Activated gamma-delta T cell treated with anti-CD3 and anti-CD28 coated beads, Interleukin-2, amount 50 U/mL, for 16 hours (primary cell): ENCODE measurements at regions not wholly inside any gene's neighbourhood (a gene's known extent, or its start where the extent isn't known, plus 50 kb on each side); places are given as distances from the start of the nearest gene placed in this dataset.

Experiments
- DNase-seq: peaks from one replicate; pipeline ENCODE4 v3.0.0-alpha.2; 2020; ENCODE audit warnings: low read depth

DNA sequence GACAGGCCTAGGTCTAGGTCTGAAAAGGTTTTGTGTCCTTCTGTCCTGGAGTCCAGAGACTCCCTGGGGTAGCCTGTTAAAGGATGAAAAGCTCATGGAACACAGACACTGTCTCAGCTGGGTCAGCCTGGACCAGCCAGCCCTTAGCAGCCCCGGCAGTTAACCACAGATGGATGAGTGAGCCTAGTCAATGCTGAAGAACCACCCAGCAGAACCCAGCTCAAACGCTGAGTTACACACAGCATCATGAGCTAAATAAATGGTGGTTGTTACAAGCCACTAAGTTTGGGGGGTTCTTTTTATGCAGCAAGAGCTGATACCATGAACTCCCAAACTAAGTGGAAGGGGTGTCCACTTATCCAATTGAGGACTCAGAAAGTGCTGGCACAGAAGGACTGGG is 472.8 kb upstream of the PROK2 start:
- DNase-seq = no peak

DNA sequence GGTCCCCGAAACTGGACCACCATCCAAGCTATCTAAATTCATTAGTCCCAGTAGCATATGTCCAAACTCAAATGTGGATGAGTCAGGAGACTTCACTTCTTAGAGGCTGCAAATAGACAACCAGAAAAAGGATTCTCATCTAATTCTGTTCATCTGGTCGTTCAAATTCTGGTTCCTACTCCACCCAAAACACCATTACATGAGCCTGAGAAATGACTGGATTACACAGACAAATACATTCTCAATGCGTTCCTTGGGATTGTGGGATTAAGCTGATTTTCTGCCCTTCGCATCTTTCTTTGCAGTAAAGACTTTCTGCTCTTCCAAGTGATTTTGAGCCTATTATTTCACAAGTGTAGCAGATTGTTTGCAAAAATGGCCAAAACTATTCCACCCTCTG is 472.3 kb upstream of the PROK2 start:
- no peak for DNase-seq

DNA sequence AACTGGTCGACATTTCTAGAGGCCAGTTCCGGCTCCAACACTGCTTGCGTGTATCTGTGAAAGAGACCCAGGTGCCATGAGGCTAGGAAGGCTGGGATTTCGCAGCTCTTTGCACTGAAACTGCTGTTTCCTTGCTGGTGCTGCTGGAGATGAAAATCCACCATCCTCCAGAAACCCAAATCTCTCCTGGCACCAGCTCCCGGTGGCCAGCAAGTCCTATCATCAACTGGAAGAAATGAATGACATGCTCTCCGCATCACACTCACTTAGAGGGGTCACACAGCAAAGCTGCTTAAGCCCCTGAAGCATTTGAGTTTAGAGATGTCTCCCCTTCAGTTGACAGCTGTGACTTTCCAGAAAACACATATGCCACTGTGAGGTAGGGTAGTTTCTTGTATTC is 471.8 kb upstream of the PROK2 start:
- DNase-seq = no peak

- DNase-seq = peak; percentile 19
Measured at GRCh38 chr3:72255791-72256559, 471.0 kb upstream of the PROK2 start.

DNA sequence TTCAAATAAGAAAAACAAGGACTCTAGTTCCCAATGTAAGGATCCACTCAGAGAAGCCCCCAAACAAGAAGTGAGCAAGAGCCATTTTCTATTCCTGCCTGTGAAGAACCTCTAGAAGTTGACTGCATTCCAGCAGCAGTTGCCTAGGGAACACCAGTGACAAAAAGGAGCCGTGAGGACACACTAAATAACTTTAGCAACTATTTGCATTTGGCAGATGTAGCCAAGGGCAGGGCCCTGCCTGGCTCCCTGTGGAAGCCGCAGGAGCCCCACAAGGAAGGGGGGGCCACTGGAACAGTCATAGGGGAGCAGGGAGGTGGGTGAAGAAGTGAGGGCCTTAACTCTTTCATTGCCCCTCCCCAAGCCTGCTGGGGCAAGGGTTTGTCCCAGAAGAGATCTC is 470.2 kb upstream of the PROK2 start:
- DNase-seq = no peak

DNA sequence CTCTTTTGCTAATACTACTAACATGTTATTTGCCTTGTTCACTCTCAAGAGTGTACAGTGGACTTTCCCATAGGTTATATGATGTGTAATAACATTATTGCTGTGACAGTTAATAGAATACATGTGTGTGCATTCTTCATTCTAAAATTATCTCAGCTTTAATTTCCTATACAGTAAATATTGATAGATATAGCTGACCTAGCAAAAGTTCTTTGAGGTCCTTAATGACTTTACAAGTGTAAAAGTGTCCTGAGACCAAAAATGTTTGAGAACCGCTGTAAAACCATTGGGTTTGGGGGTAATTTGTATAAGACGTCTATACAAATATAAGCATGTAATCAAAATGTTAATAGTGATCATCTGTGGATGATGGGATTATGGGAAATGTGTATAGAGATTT is 469.5 kb upstream of the PROK2 start:
- DNase-seq = no peak

- DNase-seq = no peak
Measured at GRCh38 chr3:72250725-72251124, 465.8 kb upstream of the PROK2 start.

GRCh38 chr3:72248869-72249268 is 463.9 kb upstream of the PROK2 start:
- DNase-seq = no peak

DNA sequence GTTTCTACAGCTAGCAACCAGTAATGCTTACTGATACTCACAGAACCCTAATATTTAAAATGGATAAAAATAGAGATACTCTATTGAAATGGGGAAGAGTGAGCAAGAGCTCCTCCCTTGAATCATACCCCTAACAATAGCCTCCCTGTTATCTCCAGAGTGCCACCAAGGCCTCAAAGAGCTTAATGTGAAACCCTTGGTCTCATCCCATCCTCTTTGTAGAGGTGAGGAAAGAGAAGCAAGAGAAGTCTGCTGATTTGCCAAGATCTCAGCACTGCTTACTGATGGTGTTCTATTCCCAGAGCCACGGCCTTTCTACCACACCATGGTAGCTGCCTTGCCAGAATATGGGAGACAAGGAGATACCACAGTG is 463.4 kb upstream of the PROK2 start:
- no peak for DNase-seq

DNA sequence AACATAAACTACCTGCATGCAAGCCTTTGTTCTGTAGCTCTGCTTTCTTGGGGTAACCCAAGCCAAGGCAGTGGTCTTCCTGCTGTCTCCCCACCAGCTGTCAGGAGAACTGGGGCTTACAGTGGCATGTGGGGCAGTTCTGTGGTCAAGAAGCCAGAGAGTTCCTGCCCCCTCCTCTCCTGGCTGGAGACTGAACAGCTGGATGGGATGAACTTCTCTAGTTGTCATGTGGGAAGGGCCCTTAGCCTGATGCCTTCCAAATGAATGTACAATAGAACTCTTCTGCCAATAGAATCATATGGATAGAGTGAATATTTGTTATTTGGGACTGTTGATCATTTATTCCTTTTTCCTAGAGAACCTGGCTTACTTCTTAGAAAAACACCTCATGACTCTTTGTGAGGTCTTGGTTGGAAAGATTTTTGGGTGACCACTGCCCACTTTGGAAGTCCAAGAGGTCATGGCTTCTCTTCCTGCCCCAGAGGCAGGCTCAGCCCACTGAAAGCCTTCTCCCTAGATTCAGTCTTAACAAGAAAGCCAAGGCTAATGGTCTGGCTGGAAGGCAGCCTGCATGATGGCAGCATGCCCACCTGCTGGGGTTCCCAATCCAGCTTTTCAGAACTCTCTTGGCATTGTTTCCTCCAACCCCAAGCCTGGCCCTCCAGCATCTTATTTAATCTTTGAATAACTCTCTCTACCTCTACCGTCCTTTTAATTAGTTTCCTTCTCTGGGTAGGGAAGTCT is 462.9 kb upstream of the PROK2 start:
- DNase-seq = no peak

DNA sequence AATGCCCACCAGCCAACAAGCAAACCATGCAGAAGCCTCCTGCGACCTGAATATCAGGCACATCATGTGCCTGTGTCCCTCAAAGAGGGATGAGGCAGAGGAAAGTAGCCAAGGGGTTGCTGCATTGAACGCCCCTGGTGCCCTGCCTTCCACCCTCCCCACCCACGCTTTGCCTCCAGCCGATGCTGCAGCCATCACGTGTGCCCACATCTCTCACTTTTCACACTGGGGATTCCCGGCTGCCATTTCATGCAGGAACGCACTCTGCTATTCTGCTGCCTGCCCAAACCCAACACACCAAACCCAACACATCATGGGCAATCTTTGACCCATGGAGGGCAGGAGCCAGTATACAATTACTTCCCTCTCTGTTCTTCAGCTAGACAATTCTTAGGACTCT is 462.2 kb upstream of the PROK2 start:
- DNase-seq = no peak

DNA sequence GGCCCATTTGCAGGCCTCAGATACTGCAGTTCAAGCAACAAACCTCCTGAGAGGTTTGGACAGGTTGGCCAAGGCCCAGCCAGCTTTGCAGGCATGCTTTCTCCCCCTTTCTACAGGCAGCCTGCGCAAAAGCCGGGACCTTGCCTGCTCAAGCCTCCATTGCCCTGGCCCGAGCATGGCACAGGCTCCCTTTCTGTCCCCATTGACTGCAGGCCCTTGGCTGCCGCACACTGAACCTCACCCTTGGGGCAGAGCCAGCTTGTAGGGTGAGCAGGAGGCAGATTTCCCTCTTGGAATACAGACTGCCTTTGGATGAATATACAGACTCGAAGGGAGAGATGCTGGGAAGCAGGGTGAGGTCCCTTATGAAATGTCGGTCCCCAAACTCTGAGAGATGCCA is 461.7 kb upstream of the PROK2 start:
- no peak for DNase-seq

DNA sequence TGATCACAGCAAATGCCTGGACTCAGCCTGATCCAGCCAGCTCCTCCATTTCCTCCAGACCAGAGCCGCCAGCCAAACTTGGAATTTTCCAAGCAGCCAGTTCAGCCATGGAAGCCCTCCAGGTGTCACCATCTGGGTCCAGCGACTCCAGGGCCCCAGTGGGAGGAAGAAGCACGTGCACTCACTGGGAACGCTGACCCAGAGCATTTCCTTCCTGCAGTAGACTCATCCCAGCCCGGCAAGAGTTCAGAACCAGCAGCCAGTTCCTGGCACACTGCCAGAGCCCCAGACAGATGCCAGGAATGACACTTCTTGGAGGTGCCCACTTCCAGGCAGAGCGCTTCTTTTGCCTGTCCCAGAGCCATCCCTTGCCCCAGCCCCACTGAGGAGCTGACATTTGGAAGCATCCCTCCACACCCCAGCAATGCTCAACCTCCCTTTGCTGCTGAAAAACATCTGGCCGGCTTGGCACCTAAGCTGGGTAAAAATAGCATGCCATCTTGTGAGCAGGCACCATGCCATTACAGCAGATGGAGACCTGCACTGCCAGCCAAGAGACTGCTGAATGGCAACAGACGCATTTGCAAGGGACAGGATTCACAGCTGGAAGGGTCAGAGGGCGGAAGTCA is 460.3 kb upstream of the PROK2 start:
- DNase-seq = no peak

GRCh38 chr3:72244396-72244795 is 459.4 kb upstream of the PROK2 start:
- DNase-seq = no peak

DNA sequence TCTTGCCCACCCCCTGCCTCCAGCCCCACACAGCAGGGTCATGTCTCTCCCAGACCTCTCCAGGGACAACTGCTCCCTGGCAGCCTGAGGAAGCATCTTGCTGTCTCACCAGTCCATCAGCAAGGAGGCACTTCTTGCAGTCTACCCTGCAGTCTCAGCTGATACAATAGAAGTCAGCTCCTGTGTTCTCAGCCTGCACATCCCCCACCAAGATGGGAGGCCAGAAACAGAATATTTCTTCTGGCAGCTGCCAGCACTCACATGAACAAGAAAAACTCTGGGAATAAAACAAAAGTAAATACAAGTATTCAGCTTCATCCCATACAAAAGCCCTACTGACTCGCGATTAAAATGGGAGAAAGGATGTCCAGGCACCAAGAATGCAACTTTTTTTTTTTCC is 457.4 kb upstream of the PROK2 start:
- no peak for DNase-seq

- DNase-seq = no peak
Measured at GRCh38 chr3:72241525-72241924, 456.6 kb upstream of the PROK2 start.

DNA sequence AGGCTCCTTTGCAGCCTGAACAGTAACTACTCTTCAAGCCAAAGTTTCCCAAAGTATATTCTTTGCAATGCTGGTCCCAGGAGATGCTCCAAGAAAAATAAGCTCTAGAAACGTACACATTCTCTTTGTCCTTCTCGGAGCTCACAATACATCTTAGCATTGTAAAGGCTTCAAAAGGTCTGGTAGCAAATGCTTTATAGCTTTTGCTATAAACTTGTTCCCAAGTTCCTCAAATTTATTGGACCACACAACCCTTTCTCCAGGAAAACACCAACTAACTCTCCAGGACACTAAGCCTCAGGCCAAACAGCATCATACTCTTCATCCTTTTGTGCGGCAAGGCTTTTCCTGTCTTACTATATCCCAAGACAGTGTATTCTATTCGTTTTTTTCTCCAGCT is 455.6 kb upstream of the PROK2 start:
- no peak for DNase-seq

- DNase-seq = no peak
Measured at GRCh38 chr3:72238801-72239200, 453.9 kb upstream of the PROK2 start.

- DNase-seq = no peak
Measured at GRCh38 chr3:72238010-72238691, 453.2 kb upstream of the PROK2 start.

DNA sequence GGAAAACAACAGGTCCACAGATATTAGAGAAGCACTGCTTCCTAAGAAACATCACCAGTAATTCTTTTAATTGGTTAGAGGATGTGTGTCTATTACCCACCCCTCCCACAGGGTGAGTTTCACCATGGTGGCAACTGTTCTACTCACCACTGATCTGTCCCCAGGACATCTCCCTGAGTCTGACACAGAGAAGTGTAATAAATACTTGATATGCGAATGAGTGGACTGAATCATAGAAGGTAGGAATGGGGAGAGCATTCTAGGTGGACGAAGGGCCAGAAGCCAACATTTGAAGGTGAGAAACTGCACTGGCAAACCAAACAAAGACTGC is 452.7 kb upstream of the PROK2 start:
- DNase-seq = no peak

GRCh38 chr3:72234391-72234790 is 449.4 kb upstream of the PROK2 start:
- DNase-seq = no peak

DNA sequence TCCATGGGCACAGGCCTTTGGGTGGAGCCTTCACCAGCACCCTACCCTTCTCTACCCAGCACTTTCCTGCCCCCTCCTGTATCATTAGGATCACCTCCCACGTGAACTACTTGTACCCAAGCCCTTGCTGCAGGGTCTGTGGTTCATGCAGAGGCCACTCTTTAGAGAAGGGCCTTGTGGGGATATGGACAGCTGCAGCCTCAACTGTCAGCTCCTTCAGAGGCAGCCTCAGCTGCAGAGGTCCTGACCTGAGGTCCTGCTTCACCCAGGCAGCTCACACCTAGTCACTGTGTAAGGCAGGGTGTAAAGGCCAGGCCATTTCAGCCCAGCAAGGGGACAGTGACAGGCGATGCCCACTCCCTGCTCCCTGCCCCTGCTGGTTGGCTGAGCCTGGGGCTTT is 448.6 kb upstream of the PROK2 start:
- DNase-seq = no peak

- DNase-seq = no peak
Measured at GRCh38 chr3:72232777-72233176, 447.8 kb upstream of the PROK2 start.
